Nephron progenitor cell (in vitro differentiated cells): ENCODE measurements at regions not wholly inside any gene's neighbourhood (a gene's known extent, or its start where the extent isn't known, plus 50 kb on each side); places are given as distances from the start of the nearest gene placed in this dataset.

Experiments
- DNase-seq: peaks from one replicate; pipeline ENCODE4 v3.0.0; 2021
- H3K27ac Mint-ChIP-seq: 2 replicates; pipeline ENCODE4 v1.8.0; 2021; ENCODE audit warnings: mild to moderate bottlenecking, moderate library complexity, mixed read lengths
- H3K27me3 Mint-ChIP-seq: 2 replicates; pipeline ENCODE4 v1.8.0; 2021; ENCODE audit warnings: mild to moderate bottlenecking, low read depth, mixed read lengths; ENCODE audit not compliant: poor library complexity
- H3K36me3 Mint-ChIP-seq: 2 replicates; pipeline ENCODE4 v1.8.0; 2021; ENCODE audit warnings: low read depth, mixed read lengths
- H3K4me1 Mint-ChIP-seq: 2 replicates; pipeline ENCODE4 v1.8.0; 2021; ENCODE audit warnings: mixed read lengths
- H3K4me3 Mint-ChIP-seq: 2 replicates; pipeline ENCODE4 v1.8.0; 2021; ENCODE audit warnings: mild to moderate bottlenecking, moderate library complexity, mixed read lengths
- H3K9me3 Mint-ChIP-seq: 2 replicates; pipeline ENCODE4 v1.8.0; 2021; ENCODE audit warnings: mild to moderate bottlenecking, moderate library complexity, mixed read lengths
- CTCF ChIP-seq: fragments of 200-600 bp; sonication (generic); IDR thresholded peaks from 2 replicates; pipeline ENCODE4 v1.5.0; 2021; ENCODE audit warnings: antibody characterized with exemption

GRCh38 chr20:11170565-11170964 lies 496.8 kb upstream of the JAG1 start:
- no peak for DNase-seq
- no peaks in the 10 kb centered on the region for H3K27me3 Mint-ChIP-seq

GRCh38 chr20:11172881-11173280 lies 499.1 kb upstream of the JAG1 start:
- Mint-ChIP-seq H3K4me1 (no peaks in the 10 kb centered on the region), H3K27ac (no peak overlapping the region), H3K4me3 (no peak overlapping the region), H3K27me3 (no peaks in the 10 kb centered on the region), H3K9me3 (no peaks in the 10 kb centered on the region), H3K36me3 (no peaks in the 10 kb centered on the region)
- no peak for DNase-seq
- TF ChIP-seq CTCF: no peak

More at GRCh38 chr20:11170565-11170964, 496.8 kb upstream of the JAG1 start:
- no peak for TF ChIP-seq CTCF
- H3K4me3 Mint-ChIP-seq: no peak overlapping the region
- H3K27ac Mint-ChIP-seq: no peak overlapping the region
- no peaks in the 10 kb centered on the region for H3K36me3 Mint-ChIP-seq
- H3K4me1 Mint-ChIP-seq: no peaks in the 10 kb centered on the region
- H3K9me3 Mint-ChIP-seq: no peaks in the 10 kb centered on the region

- H3K27me3 Mint-ChIP-seq: no peaks in the 10 kb centered on the region
- no peak for TF ChIP-seq CTCF
- H3K9me3 Mint-ChIP-seq: no peaks in the 10 kb centered on the region
- DNase-seq: no peak
- H3K4me3 Mint-ChIP-seq: no peak overlapping the region
- H3K36me3 Mint-ChIP-seq: no peaks in the 10 kb centered on the region
- H3K4me1 Mint-ChIP-seq: no peaks in the 10 kb centered on the region
- H3K27ac Mint-ChIP-seq: no peak overlapping the region
Observed at GRCh38 chr20:11173916-11174315, 500.1 kb upstream of the JAG1 start.

- peaks cover under 1% of the 10 kb centered on the region for H3K36me3 Mint-ChIP-seq
- H3K4me1 Mint-ChIP-seq: no peaks in the 10 kb centered on the region
- no peak for TF ChIP-seq CTCF
- H3K27me3 Mint-ChIP-seq: no peaks in the 10 kb centered on the region
- H3K9me3 Mint-ChIP-seq: peaks cover under 1% of the 10 kb centered on the region
- DNase-seq: no peak
- H3K27ac Mint-ChIP-seq: no peak overlapping the region
- H3K4me3 Mint-ChIP-seq: no peak overlapping the region
Observed at GRCh38 chr20:11174861-11175260, 501.1 kb upstream of the JAG1 start.

- DNase-seq: no peak
- H3K36me3 Mint-ChIP-seq: peaks cover 5% of the 10 kb centered on the region
- no peak for TF ChIP-seq CTCF
- no peaks in the 10 kb centered on the region for H3K4me1 Mint-ChIP-seq
- no peak overlapping the region for H3K27ac Mint-ChIP-seq
- no peaks in the 10 kb centered on the region for H3K27me3 Mint-ChIP-seq
- H3K4me3 Mint-ChIP-seq: no peak overlapping the region
- H3K9me3 Mint-ChIP-seq: peaks cover 15% of the 10 kb centered on the region
Observed at GRCh38 chr20:11176431-11176830, 502.6 kb upstream of the JAG1 start.

GRCh38 chr20:11178946-11179654 lies 505.3 kb upstream of the JAG1 start:
- no peak overlapping the region for H3K27ac Mint-ChIP-seq
- no peaks in the 10 kb centered on the region for H3K4me1 Mint-ChIP-seq
- no peaks in the 10 kb centered on the region for H3K27me3 Mint-ChIP-seq
- no peak for DNase-seq
- no peak for TF ChIP-seq CTCF
- H3K9me3 Mint-ChIP-seq: peaks cover 19% of the 10 kb centered on the region
- H3K36me3 Mint-ChIP-seq: peaks cover 5% of the 10 kb centered on the region
- no peak overlapping the region for H3K4me3 Mint-ChIP-seq
